ENCODE measurements at regions not wholly inside any gene's neighbourhood (a gene's known extent, or its start where the extent isn't known, plus 50 kb on each side); places are given as distances from the start of the nearest gene placed in this dataset.
"Not testable (repeated sequence)": the region's sequence is repeated elsewhere in the genome, so short reads cannot be mapped to it uniquely, and the experiment has no call there.

DNA sequence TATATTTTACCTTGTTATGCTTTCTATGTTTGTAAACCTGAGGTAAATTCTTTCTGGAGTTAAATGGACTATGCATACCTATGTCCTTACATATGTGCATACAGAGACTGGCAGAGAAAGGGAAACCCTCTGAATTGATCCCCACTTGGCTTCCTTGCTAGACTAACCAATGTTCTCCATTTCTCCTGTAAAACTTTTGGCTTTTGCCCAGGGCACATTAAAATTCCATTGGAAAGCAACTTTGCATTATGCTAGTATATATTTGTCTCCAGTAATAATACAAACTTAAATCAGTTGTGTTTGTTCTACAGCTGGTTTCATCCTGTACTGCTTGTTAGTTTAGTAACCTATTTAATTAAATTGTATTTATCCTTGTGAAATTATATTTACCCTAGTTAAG lies 646.0 kb upstream of the MARCKS start:
- Histone ChIP-seq H3K9me3 (no peaks in the 10 kb centered on the region), H3K27ac (no peak overlapping the region), H3K4me1 (no peaks in the 10 kb centered on the region), H3K36me3 (no peaks in the 10 kb centered on the region), H3K27me3 (no peaks in the 10 kb centered on the region), H3K4me3 (no peak overlapping the region)
- no peak for DNase-seq (ENCODE audit: low spot score)
- TF ChIP-seq CTCF (IDR thresholded peaks at IDR 0.05): no peak

DNA sequence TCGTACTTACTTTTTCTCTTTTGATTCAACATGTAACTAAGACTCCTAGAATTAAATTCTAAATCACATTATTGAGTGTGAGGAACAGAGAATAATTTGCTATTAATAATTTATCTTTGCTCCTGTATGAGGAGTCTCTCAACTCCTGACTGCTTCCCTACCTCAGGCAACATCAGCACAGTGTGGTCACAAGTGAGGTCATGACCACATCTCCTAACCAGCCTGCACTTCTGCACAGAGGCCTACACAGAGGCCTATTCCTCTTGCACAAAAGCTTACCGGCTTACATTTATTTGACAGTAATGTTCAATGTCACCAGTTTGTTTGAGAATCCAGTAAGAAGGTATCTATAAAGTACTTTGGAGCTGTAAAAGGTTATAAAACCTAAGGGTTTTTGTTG lies 637.4 kb upstream of the MARCKS start:
- H3K27me3 ChIP-seq: no peaks in the 10 kb centered on the region
- H3K4me3 ChIP-seq: no peak overlapping the region
- H3K27ac ChIP-seq: no peak overlapping the region
- no peak for TF ChIP-seq CTCF (IDR thresholded peaks at IDR 0.05)
- DNase-seq (ENCODE audit: low spot score): no peak
- H3K36me3 ChIP-seq: no peaks in the 10 kb centered on the region
- H3K9me3 ChIP-seq: no peaks in the 10 kb centered on the region
- no peaks in the 10 kb centered on the region for H3K4me1 ChIP-seq

GRCh38 chr6:113220832-113221231 lies 636.3 kb upstream of the MARCKS start:
- H3K4me1 ChIP-seq: no peaks in the 10 kb centered on the region
- no peak overlapping the region for H3K4me3 ChIP-seq
- no peaks in the 10 kb centered on the region for H3K36me3 ChIP-seq
- no peak overlapping the region for H3K27ac ChIP-seq
- H3K9me3 ChIP-seq: no peaks in the 10 kb centered on the region
- no peak for DNase-seq (ENCODE audit: low spot score)
- TF ChIP-seq CTCF (IDR thresholded peaks at IDR 0.05): no peak
- no peaks in the 10 kb centered on the region for H3K27me3 ChIP-seq

GRCh38 chr6:113221850-113222249 lies 635.3 kb upstream of the MARCKS start:
- no peaks in the 10 kb centered on the region for H3K4me1 ChIP-seq
- H3K4me3 ChIP-seq: no peak overlapping the region
- TF ChIP-seq CTCF (IDR thresholded peaks at IDR 0.05): no peak
- DNase-seq (ENCODE audit: low spot score): no peak
- H3K27me3 ChIP-seq: no peaks in the 10 kb centered on the region
- no peaks in the 10 kb centered on the region for H3K9me3 ChIP-seq
- H3K27ac ChIP-seq: no peak overlapping the region
- no peaks in the 10 kb centered on the region for H3K36me3 ChIP-seq

DNA sequence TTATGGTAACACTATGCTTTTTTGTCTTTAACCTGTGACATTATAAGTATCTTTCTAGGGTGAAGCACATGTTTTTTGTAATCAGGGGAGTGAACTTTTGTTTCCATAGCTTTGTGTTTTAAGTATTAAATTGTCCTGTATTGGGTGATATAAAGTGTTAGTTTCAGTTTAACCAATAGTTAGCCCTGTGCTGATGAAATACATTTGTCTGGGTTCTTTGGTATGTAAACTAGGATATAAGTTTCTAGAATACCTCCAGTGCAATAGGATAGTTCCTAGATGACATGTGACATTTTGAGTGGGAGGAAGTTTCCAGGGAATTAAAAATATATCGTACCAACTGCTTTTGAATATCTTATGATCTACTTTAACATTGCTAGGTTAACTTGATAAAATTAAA lies 611.0 kb upstream of the MARCKS start:
- TF ChIP-seq CTCF (IDR thresholded peaks at IDR 0.05): no peak
- Histone ChIP-seq H3K27ac (no peak overlapping the region), H3K9me3 (no peaks in the 10 kb centered on the region), H3K36me3 (no peaks in the 10 kb centered on the region), H3K4me1 (no peaks in the 10 kb centered on the region), H3K4me3 (no peak overlapping the region), H3K27me3 (no peaks in the 10 kb centered on the region)
- DNase-seq (ENCODE audit: low spot score): no peak

DNA sequence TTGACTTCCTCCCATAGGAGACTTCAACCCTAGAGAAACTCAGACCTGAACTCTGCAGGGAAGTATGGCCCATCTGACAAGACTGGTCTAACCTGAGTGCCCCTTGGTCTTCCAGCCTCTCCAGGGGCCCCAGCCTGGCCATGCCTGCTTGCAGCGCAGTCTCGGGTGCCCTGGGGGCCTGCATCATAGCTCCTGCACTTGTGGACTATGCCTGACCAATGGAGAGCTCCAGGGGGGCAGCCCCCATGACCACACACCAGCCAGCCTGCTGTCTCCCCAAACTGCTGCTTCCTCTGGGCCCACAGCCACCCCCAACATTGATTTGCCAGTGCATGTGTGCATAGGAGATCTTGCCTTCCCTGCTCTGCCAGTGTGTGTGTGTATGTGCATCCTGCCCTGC lies 608.6 kb upstream of the MARCKS start:
- no peaks in the 10 kb centered on the region for H3K4me1 ChIP-seq
- no peak overlapping the region for H3K4me3 ChIP-seq
- no peak for DNase-seq (ENCODE audit: low spot score)
- no peak overlapping the region for H3K27ac ChIP-seq
- no peaks in the 10 kb centered on the region for H3K9me3 ChIP-seq
- no peaks in the 10 kb centered on the region for H3K36me3 ChIP-seq
- no peaks in the 10 kb centered on the region for H3K27me3 ChIP-seq
- TF ChIP-seq CTCF (IDR thresholded peaks at IDR 0.05): no peak

DNA sequence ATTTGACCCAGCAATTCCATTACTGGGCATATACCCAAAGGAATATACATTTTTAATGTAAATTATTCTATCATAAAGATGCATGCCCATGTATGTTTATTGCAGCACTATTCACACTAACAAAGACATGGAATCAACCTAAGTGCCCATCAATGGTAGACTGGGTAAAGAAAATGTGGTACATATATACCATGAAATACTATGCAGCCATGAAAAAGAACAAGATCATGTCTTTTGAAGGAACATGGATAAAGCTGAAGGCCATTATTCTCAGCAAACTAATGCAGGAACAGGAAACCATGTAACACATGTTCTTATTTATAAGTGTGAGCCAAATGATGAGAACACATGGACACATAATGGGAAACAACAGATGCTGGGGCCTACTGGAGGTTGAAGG lies 603.0 kb upstream of the MARCKS start:
- H3K27ac ChIP-seq; H3K9me3 ChIP-seq; H3K27me3 ChIP-seq; H3K4me3 ChIP-seq; H3K36me3 ChIP-seq; DNase-seq (ENCODE audit: low spot score); H3K4me1 ChIP-seq: not testable (repeated sequence)
